ENCODE measurements at regions not wholly inside any gene's neighbourhood (a gene's known extent, or its start where the extent isn't known, plus 50 kb on each side); places are given as distances from the start of the nearest gene placed in this dataset.
"Not testable (repeated sequence)": the region's sequence is repeated elsewhere in the genome, so short reads cannot be mapped to it uniquely, and the experiment has no call there.

DNA sequence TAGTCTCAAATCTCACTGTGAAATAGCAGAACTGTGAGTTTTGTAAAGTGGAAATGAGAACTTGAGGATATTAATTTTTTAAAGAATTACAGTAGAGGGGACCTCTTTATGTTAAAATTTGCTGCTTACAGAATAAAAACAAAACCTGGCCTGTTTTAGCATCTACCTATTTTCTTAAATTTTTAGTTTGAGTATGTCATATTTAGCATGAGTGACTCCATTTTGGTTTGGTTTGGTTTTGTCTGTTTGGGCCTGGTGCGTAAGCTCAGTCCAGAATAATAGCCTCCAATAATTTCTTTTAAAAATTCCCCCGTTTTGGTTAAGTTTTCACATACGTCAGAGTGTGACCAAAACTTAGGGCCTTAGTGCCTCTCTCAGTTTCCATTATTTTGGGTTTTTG, 152.0 kb upstream of the ZNF92 start:
- Histone ChIP-seq H3K4me1 (ENCODE audit: insufficient read depth, poor library complexity, severe bottlenecking) (no peaks in the 10 kb centered on the region), H3K9me3 (ENCODE audit: severe bottlenecking) (no peaks in the 10 kb centered on the region), H3K27me3 (ENCODE audit: insufficient read depth, poor library complexity, severe bottlenecking) (no peaks in the 10 kb centered on the region), H3K36me3 (ENCODE audit: low read depth) (no peaks in the 10 kb centered on the region), H3K27ac (ENCODE audit: poor library complexity, severe bottlenecking) (no peak overlapping the region), H3K4me3 (ENCODE audit: severe bottlenecking) (no peak overlapping the region)
- no peak for ATAC-seq (ENCODE audit: low read depth)
- TF ChIP-seq, protein P1, sequence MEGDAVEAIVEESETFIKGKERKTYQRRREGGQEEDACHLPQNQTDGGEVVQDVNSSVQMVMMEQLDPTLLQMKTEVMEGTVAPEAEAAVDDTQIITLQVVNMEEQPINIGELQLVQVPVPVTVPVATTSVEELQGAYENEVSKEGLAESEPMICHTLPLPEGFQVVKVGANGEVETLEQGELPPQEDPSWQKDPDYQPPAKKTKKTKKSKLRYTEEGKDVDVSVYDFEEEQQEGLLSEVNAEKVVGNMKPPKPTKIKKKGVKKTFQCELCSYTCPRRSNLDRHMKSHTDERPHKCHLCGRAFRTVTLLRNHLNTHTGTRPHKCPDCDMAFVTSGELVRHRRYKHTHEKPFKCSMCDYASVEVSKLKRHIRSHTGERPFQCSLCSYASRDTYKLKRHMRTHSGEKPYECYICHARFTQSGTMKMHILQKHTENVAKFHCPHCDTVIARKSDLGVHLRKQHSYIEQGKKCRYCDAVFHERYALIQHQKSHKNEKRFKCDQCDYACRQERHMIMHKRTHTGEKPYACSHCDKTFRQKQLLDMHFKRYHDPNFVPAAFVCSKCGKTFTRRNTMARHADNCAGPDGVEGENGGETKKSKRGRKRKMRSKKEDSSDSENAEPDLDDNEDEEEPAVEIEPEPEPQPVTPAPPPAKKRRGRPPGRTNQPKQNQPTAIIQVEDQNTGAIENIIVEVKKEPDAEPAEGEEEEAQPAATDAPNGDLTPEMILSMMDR (IDR thresholded peaks at IDR 0.05; ENCODE audit: poor library complexity, severe bottlenecking) = no peak
- DNase-seq (ENCODE audit: low spot score) = no peak

DNA sequence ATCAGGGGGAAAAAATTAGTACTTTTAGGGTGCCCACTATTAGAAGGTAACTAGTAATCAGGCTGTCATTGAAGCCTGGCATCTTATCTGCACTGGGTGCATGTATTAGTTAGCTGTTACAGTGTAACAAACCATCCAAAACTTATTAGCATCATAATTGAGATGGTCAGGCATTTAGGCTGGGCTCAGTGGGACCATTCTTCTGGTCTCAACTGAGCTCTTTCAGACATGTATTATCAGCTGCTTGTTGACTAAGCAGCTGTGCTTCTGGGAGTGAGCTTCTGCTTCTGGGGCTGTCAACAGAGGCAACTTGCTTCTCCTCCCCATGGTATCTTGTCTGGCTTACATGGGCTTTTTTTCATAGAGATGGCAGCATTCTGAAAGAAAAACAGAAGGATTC, 154.0 kb upstream of the ZNF92 start:
- DNase-seq (ENCODE audit: low spot score) (no peak), ATAC-seq (ENCODE audit: low read depth) (no peak)
- Histone ChIP-seq H3K9me3 (ENCODE audit: severe bottlenecking) (no peaks in the 10 kb centered on the region), H3K4me3 (ENCODE audit: severe bottlenecking) (no peak overlapping the region), H3K27ac (ENCODE audit: poor library complexity, severe bottlenecking) (no peak overlapping the region), H3K27me3 (ENCODE audit: insufficient read depth, poor library complexity, severe bottlenecking) (no peaks in the 10 kb centered on the region), H3K36me3 (ENCODE audit: low read depth) (no peaks in the 10 kb centered on the region), H3K4me1 (ENCODE audit: insufficient read depth, poor library complexity, severe bottlenecking) (no peaks in the 10 kb centered on the region)
- TF ChIP-seq, protein P1 (IDR thresholded peaks at IDR 0.05; ENCODE audit: poor library complexity, severe bottlenecking) = no peak

DNA sequence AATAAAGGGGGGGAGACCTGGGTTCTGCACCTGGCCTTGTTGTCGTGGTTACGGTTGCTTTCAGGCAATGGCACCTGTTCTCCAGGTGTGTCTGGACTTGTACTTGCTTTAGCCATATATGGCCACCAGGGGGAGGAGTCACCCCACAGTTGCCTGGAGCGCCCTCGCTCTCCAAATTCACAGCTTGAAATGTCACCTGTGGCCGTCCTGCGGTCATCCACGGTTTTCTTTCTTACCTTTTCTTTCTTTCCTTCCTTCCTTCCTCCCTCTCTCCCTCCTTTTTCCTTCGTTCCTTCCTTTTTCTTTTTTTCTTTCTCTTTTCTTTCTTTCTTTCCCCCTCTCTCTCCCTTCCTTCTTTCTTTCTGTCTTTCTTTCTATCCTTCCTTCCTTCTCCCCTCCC, 157.2 kb upstream of the ZNF92 start:
- ATAC-seq (ENCODE audit: low read depth) (peak; percentile 68; the same call in 2 of the 3 replicates), DNase-seq (ENCODE audit: low spot score) (no peak)
- H3K4me1 ChIP-seq (ENCODE audit: insufficient read depth, poor library complexity, severe bottlenecking) = no peaks in the 10 kb centered on the region
- TF ChIP-seq, protein P1 (IDR thresholded peaks at IDR 0.05; ENCODE audit: poor library complexity, severe bottlenecking) = peak; percentile 61
- no peak overlapping the region for H3K27ac ChIP-seq (ENCODE audit: poor library complexity, severe bottlenecking)
- H3K27me3 ChIP-seq (ENCODE audit: insufficient read depth, poor library complexity, severe bottlenecking) = no peaks in the 10 kb centered on the region
- no peaks in the 10 kb centered on the region for H3K9me3 ChIP-seq (ENCODE audit: severe bottlenecking)
- H3K36me3 ChIP-seq (ENCODE audit: low read depth) = no peaks in the 10 kb centered on the region
- H3K4me3 ChIP-seq (ENCODE audit: severe bottlenecking) = no peak overlapping the region

DNA sequence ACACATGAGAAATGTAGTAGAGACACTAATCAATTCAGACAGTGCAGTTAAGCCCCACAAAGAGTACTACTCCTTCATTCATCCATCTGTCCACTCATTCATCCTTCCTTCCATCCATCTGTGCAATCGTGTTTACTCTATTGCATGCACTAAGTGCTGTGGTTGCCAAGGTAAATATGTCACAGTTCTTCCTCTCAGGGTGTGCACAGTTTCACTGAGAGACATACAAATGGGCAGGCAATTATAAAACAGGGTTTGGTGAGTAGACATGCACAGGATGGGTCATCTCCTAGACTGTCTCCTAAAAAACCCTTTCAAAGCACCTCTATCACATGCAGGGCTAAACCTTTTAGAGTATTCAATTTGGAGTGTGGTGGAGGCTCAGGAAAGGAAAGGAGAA, 160.4 kb upstream of the ZNF92 start:
- H3K9me3 ChIP-seq (ENCODE audit: severe bottlenecking); H3K27ac ChIP-seq (ENCODE audit: poor library complexity, severe bottlenecking); H3K4me1 ChIP-seq (ENCODE audit: insufficient read depth, poor library complexity, severe bottlenecking); H3K4me3 ChIP-seq (ENCODE audit: severe bottlenecking); H3K27me3 ChIP-seq (ENCODE audit: insufficient read depth, poor library complexity, severe bottlenecking); ATAC-seq (ENCODE audit: low read depth); DNase-seq (ENCODE audit: low spot score); H3K36me3 ChIP-seq (ENCODE audit: low read depth): not testable (repeated sequence)

DNA sequence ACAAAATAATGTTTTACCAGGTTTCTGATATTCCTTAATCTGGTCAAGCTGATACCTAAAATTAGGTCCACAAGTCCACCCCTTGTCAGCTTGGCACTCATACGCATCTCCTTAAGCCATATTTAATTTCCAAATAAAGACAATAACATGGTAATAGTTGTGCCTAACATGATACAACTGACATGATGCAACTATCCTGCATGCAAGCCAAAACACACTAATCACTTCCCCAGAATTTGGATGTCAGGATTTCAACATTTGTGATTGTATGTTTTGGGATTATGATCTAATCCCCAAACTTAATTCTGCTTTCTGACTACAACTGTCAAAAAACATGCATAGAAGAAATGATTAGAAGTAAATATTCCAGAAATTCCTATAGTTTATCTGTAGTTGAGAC, 174.4 kb upstream of the ZNF92 start:
- not testable (repeated sequence) for H3K36me3 ChIP-seq (ENCODE audit: low read depth); H3K27ac ChIP-seq (ENCODE audit: poor library complexity, severe bottlenecking); H3K9me3 ChIP-seq (ENCODE audit: severe bottlenecking); DNase-seq (ENCODE audit: low spot score); H3K4me3 ChIP-seq (ENCODE audit: severe bottlenecking); ATAC-seq (ENCODE audit: low read depth); H3K27me3 ChIP-seq (ENCODE audit: insufficient read depth, poor library complexity, severe bottlenecking); H3K4me1 ChIP-seq (ENCODE audit: insufficient read depth, poor library complexity, severe bottlenecking)

DNA sequence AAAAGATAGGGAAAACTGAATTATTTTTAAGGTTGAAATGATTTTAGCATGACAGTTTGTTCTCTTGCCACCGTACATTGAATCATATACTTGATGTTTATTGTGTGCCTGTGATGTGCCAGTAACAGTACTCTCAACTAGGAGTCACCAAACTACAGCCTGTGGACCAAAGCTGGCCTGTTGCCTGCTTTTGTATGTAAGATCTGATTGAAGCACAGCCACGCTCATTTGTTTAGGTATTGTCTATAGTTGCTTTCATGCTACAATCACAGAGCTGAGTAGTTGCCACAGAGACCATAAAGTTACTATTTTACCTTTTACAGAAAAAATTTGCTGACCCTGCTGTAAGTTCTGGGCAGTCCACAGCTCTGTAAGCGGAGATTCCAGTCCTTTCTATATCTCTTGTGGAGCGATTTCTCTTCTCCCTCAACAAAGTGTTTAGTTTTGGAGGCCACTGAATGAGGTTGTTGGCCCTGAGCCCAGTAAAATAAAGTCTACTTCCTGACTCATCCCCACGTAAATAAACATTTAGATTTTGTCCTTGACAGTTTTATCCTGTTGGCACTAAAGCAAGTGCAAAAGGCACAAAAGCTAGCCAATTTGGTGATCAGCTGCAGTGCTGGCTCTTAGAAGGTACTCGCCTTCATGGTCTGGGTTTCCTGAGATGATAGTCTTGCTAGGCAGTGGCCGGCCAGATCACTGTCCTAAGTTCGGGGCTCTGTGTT, 180.2 kb upstream of the ZNF92 start:
- not testable (repeated sequence) for DNase-seq (ENCODE audit: low spot score); H3K36me3 ChIP-seq (ENCODE audit: low read depth); H3K9me3 ChIP-seq (ENCODE audit: severe bottlenecking); H3K4me3 ChIP-seq (ENCODE audit: severe bottlenecking); H3K27ac ChIP-seq (ENCODE audit: poor library complexity, severe bottlenecking); H3K4me1 ChIP-seq (ENCODE audit: insufficient read depth, poor library complexity, severe bottlenecking); H3K27me3 ChIP-seq (ENCODE audit: insufficient read depth, poor library complexity, severe bottlenecking)
- peak; percentile 74 for ATAC-seq (ENCODE audit: low read depth)

DNA sequence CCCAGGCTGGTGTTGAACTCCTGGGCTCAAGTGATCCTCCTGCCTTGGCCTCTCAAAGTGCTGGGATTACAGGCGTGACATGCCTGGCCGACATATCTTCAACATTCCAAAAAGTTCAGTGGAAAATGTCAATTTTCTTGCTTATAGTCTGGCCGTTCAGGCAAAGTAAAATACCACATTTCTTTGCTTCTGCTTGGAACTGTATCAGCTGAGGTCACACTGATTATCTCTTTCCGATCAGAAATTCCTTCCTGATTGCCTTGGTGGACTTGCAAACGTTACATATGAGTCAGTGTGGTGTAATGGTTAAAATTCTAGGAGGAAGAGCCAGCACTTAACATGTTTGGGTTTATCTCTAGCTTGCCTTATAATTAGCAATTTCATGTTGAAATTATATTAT, 170.6 kb upstream of the ERV3-1 start:
- not testable (repeated sequence) for ATAC-seq (ENCODE audit: low read depth); H3K9me3 ChIP-seq (ENCODE audit: severe bottlenecking); H3K4me3 ChIP-seq (ENCODE audit: severe bottlenecking); H3K36me3 ChIP-seq (ENCODE audit: low read depth); DNase-seq (ENCODE audit: low spot score); H3K27me3 ChIP-seq (ENCODE audit: insufficient read depth, poor library complexity, severe bottlenecking); H3K27ac ChIP-seq (ENCODE audit: poor library complexity, severe bottlenecking); H3K4me1 ChIP-seq (ENCODE audit: insufficient read depth, poor library complexity, severe bottlenecking)

DNA sequence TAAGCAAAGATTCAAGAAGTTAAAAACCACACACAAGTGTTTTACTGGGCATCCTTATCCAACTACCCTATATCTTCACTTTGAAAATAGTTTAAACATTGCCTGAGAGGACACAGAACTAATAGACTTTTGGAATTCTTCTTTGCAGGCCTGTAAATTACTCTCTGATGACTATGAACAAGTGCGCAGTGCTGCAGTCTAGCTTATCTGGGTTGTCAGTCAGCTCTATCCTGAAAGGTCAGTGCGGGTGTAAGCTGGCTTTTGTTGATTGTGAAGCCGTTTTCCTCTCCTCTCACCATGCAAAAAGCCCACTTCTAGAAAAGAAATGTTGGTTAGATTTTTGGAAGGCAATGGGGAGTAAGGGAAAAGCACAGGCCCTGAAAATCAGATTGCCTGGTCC, 143.6 kb upstream of the ERV3-1 start:
- not testable (repeated sequence) for H3K9me3 ChIP-seq (ENCODE audit: severe bottlenecking); H3K4me3 ChIP-seq (ENCODE audit: severe bottlenecking); H3K4me1 ChIP-seq (ENCODE audit: insufficient read depth, poor library complexity, severe bottlenecking); ATAC-seq (ENCODE audit: low read depth); H3K27me3 ChIP-seq (ENCODE audit: insufficient read depth, poor library complexity, severe bottlenecking); H3K36me3 ChIP-seq (ENCODE audit: low read depth); H3K27ac ChIP-seq (ENCODE audit: poor library complexity, severe bottlenecking); DNase-seq (ENCODE audit: low spot score)

DNA sequence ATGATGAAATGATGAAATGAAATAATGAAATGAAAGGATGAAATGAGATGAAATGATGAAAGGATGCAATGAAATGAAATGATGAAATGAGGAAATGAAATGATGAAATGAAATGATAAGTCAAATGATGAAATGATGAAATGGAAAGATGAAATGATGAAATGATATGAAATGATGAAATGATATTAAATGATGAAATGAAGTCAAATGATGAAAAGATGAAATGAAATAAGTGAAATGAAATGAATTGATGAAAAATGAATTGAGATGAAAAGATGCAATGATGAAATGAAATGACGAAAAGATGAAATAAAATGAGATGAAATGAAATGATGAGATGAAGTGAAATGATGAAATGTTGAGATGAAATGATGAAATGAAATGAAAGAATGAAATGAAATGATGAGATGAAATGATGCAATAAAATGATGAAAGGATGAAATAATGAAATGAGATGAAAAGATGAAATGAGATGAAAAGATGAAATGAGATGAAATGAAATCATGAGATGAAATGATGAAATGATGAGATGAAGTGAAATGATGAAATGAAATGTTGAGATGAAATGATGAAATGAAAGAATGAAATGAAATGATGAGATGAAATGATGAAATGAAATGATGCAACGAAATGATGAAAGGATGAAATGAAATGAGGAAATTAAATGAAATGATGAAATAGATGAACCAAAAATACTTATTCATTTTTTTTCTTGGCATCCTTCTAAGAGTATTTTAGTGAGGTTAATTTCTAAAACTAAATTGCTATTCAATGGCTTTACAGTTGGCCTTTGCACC, 139.8 kb upstream of the ERV3-1 start:
- H3K27me3 ChIP-seq (ENCODE audit: insufficient read depth, poor library complexity, severe bottlenecking); H3K27ac ChIP-seq (ENCODE audit: poor library complexity, severe bottlenecking); H3K9me3 ChIP-seq (ENCODE audit: severe bottlenecking); ATAC-seq (ENCODE audit: low read depth); H3K36me3 ChIP-seq (ENCODE audit: low read depth); H3K4me3 ChIP-seq (ENCODE audit: severe bottlenecking); H3K4me1 ChIP-seq (ENCODE audit: insufficient read depth, poor library complexity, severe bottlenecking); DNase-seq (ENCODE audit: low spot score): not testable (repeated sequence)

Measured in RWPE2 (cell line).